Liver (tissue), 8 donors: ENCODE measurements at regions not wholly inside any gene's neighbourhood (a gene's known extent, or its start where the extent isn't known, plus 50 kb on each side); places are given as distances from the start of the nearest gene placed in this dataset.

ENCODE experiments used
- DNase-seq: peaks from one replicate; pipeline ENCODE4 v3.0.0-alpha.2; 2017; ENCODE audit warnings: low spot score
- H3K27ac ChIP-seq, 2 donors: one replicate each; pipeline ENCODE4 v1.7.0; 2013; ENCODE audit warnings: inconsistent platforms in 2 of 2, low read length in 2 of 2, control low read depth in 1 of 2, low read depth in 1 of 2, mild to moderate bottlenecking in 1 of 2
- H3K27me3 ChIP-seq, 4 donors: one replicate each; pipeline versions ENCODE4 v1.6.1 to v1.7.0; 2013; ENCODE audit warnings: low read length in 3 of 4, inconsistent platforms in 1 of 4, mild to moderate bottlenecking in 1 of 4, moderate library complexity in 1 of 4; ENCODE audit not compliant: control insufficient read depth in 4 of 4, insufficient read depth in 4 of 4
- H3K36me3 ChIP-seq, 4 donors: one replicate each; pipeline versions ENCODE4 v1.6.1 to v1.7.0; 2013; ENCODE audit warnings: low read length in 3 of 4, mild to moderate bottlenecking in 3 of 4, low read depth in 1 of 4, moderate library complexity in 1 of 4; ENCODE audit not compliant: control insufficient read depth in 4 of 4, insufficient read depth in 3 of 4
- H3K4me1 ChIP-seq, 4 donors: one replicate each; pipeline versions ENCODE4 v1.6.1 to v1.7.0; 2013; ENCODE audit warnings: low read length in 3 of 4, mild to moderate bottlenecking in 3 of 4, moderate library complexity in 1 of 4; ENCODE audit not compliant: control insufficient read depth in 4 of 4, insufficient read depth in 4 of 4
- H3K4me3 ChIP-seq, 3 donors: one replicate each; pipeline versions ENCODE4 v1.6.1 to v1.7.0; 2013; ENCODE audit warnings: low read length in 3 of 3, control low read depth in 1 of 3, low read depth in 1 of 3, mild to moderate bottlenecking in 1 of 3
- H3K9ac ChIP-seq, 2 donors: one replicate each; pipeline ENCODE4 v1.7.0; 2013; ENCODE audit warnings: low read length in 2 of 2, mild to moderate bottlenecking in 2 of 2, moderate library complexity in 2 of 2, control low read depth in 1 of 2, low read depth in 1 of 2
- H3K9me3 ChIP-seq, 4 donors: one replicate each; pipeline versions ENCODE4 v1.6.1 to v1.7.0; 2013; ENCODE audit warnings: low read length in 3 of 4; ENCODE audit not compliant: control insufficient read depth in 4 of 4
- EGR1 ChIP-seq, 2 donors: IDR thresholded peaks; 2 replicates each; pipeline ENCODE4 v1.6.1; 2016 to 2018; ENCODE audit warnings: antibody characterized with exemption in 2 of 2, low read depth in 2 of 2
- FOXA1 ChIP-seq: IDR thresholded peaks from 2 replicates; pipeline ENCODE4 v1.6.1; 2016; ENCODE audit warnings: antibody characterized with exemption
- GABPA ChIP-seq, 2 donors: IDR thresholded peaks in 1 of 2; conservative IDR thresholded peaks in 1 of 2; 2 replicates each; pipeline ENCODE4 v1.6.1; 2016; ENCODE audit warnings: antibody characterized with exemption in 2 of 2, mild to moderate bottlenecking in 1 of 2, moderate library complexity in 1 of 2
- HNF4A ChIP-seq, 2 donors: conservative IDR thresholded peaks; 2 replicates each; pipeline ENCODE4 v1.6.1; 2016; ENCODE audit warnings: antibody characterized with exemption in 2 of 2, mild to moderate bottlenecking in 2 of 2
- JUND ChIP-seq, 2 donors: IDR thresholded peaks; 2 replicates each; pipeline ENCODE4 v1.6.1; 2016; ENCODE audit warnings: antibody characterized with exemption in 2 of 2
- NR2F2 ChIP-seq: IDR thresholded peaks from 2 replicates; pipeline ENCODE4 v1.6.1; 2016; ENCODE audit warnings: antibody characterized with exemption
- REST ChIP-seq: IDR thresholded peaks from 2 replicates; pipeline ENCODE4 v1.6.1; 2016; ENCODE audit warnings: antibody characterized with exemption, mild to moderate bottlenecking
- RXRA ChIP-seq, 2 donors: IDR thresholded peaks; 2 replicates each; pipeline ENCODE4 v1.6.1; 2017 to 2018; ENCODE audit warnings: antibody characterized with exemption in 2 of 2, mild to moderate bottlenecking in 1 of 2
- TAF1 ChIP-seq: conservative IDR thresholded peaks from 2 replicates; pipeline ENCODE4 v1.6.1; 2016; ENCODE audit warnings: antibody characterized with exemption, mild to moderate bottlenecking
- YY1 ChIP-seq: IDR thresholded peaks from 2 replicates; pipeline ENCODE4 v1.6.1; 2016; ENCODE audit warnings: antibody characterized with exemption, mild to moderate bottlenecking
- ZBTB33 ChIP-seq: IDR thresholded peaks from 2 replicates; pipeline ENCODE4 v1.6.1; 2016; ENCODE audit warnings: antibody characterized with exemption
- WGBS: extraction: QIAGEN DNeasy Blood & Tissue Kit; methylation state at CpG from one replicate; pipeline ENCODE4 v1.1.7; 2013; 5-methylcytosine and 5-hydroxymethylcytosine counted together
- TF ChIP-seq, protein P1 (sequence below): IDR thresholded peaks from 2 replicates; pipeline ENCODE4 v1.6.1; 2016; ENCODE audit warnings: antibody characterized with exemption
- TF ChIP-seq, protein P2 (sequence below): IDR thresholded peaks from 2 replicates; pipeline ENCODE4 v1.6.1; 2016; ENCODE audit warnings: antibody characterized with exemption
- TF ChIP-seq, protein P3 (sequence below): fragments of 150-350 bp; IDR thresholded peaks from 2 replicates; pipeline ENCODE4 v1.5.1; 2017; ENCODE audit warnings: improper control_type of control experiment, low read depth, low read length; ENCODE audit not compliant: missing input control
- donor health status: healthy.
- donor health status: healthy.
- donor health status: healthy.
- donor health status: healthy.
- donor health status: healthy.

DNA sequence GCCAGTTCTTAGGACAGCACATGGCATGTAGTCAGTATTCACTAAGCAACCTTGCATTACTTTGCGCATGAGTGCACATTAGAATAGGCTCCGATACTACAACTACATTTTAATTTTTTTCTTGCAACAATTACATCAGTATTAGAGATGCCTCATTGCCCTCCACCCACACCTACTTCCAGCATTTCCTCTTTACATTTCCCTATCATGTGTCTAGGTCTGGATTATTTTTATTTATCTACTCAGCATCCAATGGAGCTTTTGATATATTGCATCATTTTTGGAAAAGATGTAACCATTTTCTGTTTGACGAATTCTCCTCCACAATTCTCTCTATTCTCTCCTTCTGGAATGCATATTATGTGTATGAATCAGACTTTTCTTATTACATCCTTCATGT lies 258.2 kb upstream of the GLI3 start (continued):
- TF ChIP-seq REST: no peak
- TF ChIP-seq RXRA (IDR thresholded peaks at IDR 0.05): no peak
- TF ChIP-seq EGR1 (IDR thresholded peaks at IDR 0.05; ENCODE audit: low read depth in 2 of 2): no peak
- TF ChIP-seq JUND (IDR thresholded peaks at IDR 0.05): no peak
- no peak for TF ChIP-seq NR2F2
- TF ChIP-seq, protein P1, sequence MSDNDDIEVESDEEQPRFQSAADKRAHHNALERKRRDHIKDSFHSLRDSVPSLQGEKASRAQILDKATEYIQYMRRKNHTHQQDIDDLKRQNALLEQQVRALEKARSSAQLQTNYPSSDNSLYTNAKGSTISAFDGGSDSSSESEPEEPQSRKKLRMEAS: no peak
- TF ChIP-seq, protein P2, sequence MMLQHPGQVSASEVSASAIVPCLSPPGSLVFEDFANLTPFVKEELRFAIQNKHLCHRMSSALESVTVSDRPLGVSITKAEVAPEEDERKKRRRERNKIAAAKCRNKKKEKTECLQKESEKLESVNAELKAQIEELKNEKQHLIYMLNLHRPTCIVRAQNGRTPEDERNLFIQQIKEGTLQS: no peak
- no peak for TF ChIP-seq TAF1
- TF ChIP-seq YY1: no peak
- no peak for TF ChIP-seq HNF4A (conservative IDR thresholded peaks at IDR 0.05)

DNA sequence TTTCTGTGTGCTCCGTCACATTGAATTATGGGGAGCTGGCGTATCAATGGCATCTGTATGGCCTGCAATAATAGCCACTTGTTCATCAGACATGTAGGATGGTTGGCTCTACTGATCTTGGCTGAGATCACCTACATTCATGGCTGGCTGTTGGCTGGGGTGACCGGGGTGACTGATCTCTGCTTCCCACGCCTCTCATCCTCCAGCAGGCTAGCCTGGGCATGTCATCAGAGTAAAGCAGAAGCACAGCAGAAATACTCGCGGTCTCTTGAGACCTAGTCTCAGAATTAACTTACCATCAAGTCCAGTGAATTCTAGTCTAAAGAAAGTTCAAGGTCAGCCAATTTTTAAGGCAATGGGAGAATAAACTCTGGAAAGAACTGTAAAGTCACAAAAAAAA lies 257.7 kb upstream of the GLI3 start:
- H3K4me3 ChIP-seq: no peak overlapping the region
- H3K4me1 ChIP-seq: no peaks in the 10 kb centered on the region
- WGBS: 72% methylated on average over 6 of the region's 6 CpGs
- H3K9ac ChIP-seq: no peak overlapping the region
- no peak overlapping the region for H3K27ac ChIP-seq
- TF ChIP-seq, protein P3, sequence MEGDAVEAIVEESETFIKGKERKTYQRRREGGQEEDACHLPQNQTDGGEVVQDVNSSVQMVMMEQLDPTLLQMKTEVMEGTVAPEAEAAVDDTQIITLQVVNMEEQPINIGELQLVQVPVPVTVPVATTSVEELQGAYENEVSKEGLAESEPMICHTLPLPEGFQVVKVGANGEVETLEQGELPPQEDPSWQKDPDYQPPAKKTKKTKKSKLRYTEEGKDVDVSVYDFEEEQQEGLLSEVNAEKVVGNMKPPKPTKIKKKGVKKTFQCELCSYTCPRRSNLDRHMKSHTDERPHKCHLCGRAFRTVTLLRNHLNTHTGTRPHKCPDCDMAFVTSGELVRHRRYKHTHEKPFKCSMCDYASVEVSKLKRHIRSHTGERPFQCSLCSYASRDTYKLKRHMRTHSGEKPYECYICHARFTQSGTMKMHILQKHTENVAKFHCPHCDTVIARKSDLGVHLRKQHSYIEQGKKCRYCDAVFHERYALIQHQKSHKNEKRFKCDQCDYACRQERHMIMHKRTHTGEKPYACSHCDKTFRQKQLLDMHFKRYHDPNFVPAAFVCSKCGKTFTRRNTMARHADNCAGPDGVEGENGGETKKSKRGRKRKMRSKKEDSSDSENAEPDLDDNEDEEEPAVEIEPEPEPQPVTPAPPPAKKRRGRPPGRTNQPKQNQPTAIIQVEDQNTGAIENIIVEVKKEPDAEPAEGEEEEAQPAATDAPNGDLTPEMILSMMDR: no peak
- no peak for DNase-seq
- H3K9me3 ChIP-seq: no peaks in the 10 kb centered on the region
- no peaks in the 10 kb centered on the region for H3K36me3 ChIP-seq
- H3K27me3 ChIP-seq: peaks cover 0 to 6% (median 2%) of the 10 kb centered on the region in 4 donors

GRCh38 chr7:42494199-42494710 lies 257.2 kb upstream of the GLI3 start:
- H3K4me1 ChIP-seq: no peaks in the 10 kb centered on the region
- H3K9ac ChIP-seq: no peak overlapping the region
- peaks cover 0 to 6% (median 2%) of the 10 kb centered on the region in 4 donors for H3K27me3 ChIP-seq
- TF ChIP-seq GABPA (IDR thresholded peaks at IDR 0.05 in 1 of 2, conservative IDR thresholded peaks at IDR 0.05 in 1 of 2) (no peak), ZBTB33 (no peak), JUND (IDR thresholded peaks at IDR 0.05) (no peak), REST (no peak), TAF1 (no peak), FOXA1 (no peak)
- WGBS: 82% methylated on average over 5 of the region's 5 CpGs
- no peak overlapping the region for H3K27ac ChIP-seq
- H3K4me3 ChIP-seq: no peak overlapping the region
- no peak for DNase-seq
- no peaks in the 10 kb centered on the region for H3K36me3 ChIP-seq
- no peaks in the 10 kb centered on the region for H3K9me3 ChIP-seq
